Sigmoid colon (tissue), 4 donors: ENCODE measurements at regions not wholly inside any gene's neighbourhood (a gene's known extent, or its start where the extent isn't known, plus 50 kb on each side); places are given as distances from the start of the nearest gene placed in this dataset.

Source experiments
- CTCF ChIP-seq, 4 experiments: fragments of 450-650 bp in 3 of 4; fragments of 200-600 bp in 1 of 4; IDR thresholded peaks; one replicate each; pipeline ENCODE4 v1.5.1; 2016 to 2019; ENCODE audit warnings: antibody characterized with exemption in 4 of 4, mild to moderate bottlenecking in 3 of 4, moderate library complexity in 2 of 4
- POLR2AphosphoS5 ChIP-seq, 4 donors: sonication (generic); formaldehyde crosslinking; IDR thresholded peaks; one replicate each; pipeline ENCODE4 v1.6.1; 2017; ENCODE audit warnings: antibody characterized with exemption in 4 of 4

- TF ChIP-seq CTCF (IDR thresholded peaks at IDR 0.05) (no peak), POLR2AphosphoS5 (IDR thresholded peaks at IDR 0.05) (no peak)
These were observed 294.2 kb downstream of the UACA start for GRCh38 chr15:70469182-70469581.
